CD4-positive, alpha-beta T cell treated with Interleukin-10 for 1 hour (primary cell): ENCODE measurements at regions not wholly inside any gene's neighbourhood (a gene's known extent, or its start where the extent isn't known, plus 50 kb on each side); places are given as distances from the start of the nearest gene placed in this dataset.
"Not testable (repeated sequence)": the region's sequence is repeated elsewhere in the genome, so short reads cannot be mapped to it uniquely, and the experiment has no call there.

Source experiments
- DNase-seq: peaks from one replicate; pipeline ENCODE4 v3.0.0-alpha.2; 2020

GRCh38 chr2:195342061-195342460 is 315.0 kb upstream of the SLC39A10 start:
- no peak for DNase-seq

DNA sequence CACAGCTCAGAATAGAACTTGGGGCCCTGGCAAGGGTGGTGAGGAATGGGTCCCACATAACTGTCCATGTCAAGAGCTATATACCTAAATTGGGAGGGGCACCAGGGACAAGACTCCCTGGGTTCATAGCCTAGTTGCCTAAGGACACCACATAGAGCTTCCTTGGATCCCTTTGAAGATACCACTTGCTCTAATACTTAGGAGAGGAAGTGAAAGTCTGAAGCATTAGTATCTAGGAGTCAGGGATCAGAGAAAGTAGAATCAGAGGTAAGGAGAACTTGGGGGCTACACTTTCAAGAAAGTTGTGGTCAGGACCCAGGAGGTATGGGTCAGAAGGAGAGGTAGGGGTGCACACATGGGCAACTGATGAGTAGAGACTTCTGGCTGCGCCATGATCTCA is 318.2 kb upstream of the SLC39A10 start:
- no peak for DNase-seq

GRCh38 chr2:195337597-195337996 is 319.4 kb upstream of the SLC39A10 start:
- DNase-seq: no peak

DNA sequence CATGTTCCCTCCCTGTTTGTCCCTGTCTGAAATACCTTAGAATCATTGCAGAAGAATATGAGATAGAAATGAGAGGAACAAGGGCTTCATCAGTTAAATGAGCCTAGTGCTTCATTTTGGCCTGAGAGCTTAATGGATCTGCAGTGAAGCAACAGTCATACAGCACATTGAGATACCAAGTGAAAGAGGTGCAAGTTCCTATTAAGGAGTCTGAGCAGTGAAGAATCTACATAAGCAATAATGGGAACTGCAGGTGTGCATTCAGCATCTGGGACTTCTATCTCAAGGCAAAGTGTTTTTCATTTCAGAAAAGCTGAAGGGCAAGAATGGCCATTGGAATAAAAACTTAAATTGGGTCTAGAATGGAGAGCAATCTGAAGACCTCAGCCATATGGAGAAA is 323.2 kb upstream of the SLC39A10 start:
- DNase-seq: no peak

GRCh38 chr2:195331966-195332365 is 325.1 kb upstream of the SLC39A10 start:
- DNase-seq: no peak

DNA sequence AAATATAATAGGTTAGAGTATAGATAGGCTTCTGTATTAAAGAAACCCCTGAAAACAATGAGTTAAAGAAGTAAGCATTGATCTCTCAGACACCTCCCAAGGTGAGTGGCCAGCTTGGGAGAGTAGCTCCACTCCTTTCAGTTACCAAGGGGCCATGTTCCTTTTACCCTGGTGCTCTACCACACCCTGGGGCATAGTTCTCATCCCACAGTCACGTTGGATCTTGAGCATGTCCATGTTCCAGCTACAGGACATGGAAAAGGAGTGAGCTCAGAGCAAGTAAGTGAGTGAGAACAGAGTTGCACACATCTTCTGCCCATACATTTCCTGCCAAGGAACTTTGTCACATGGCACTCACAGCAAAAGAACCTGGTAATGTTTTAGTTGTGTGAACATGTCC is 325.9 kb upstream of the SLC39A10 start:
- no peak for DNase-seq

GRCh38 chr2:195330513-195330956 is 326.5 kb upstream of the SLC39A10 start:
- no peak for DNase-seq

GRCh38 chr2:195329784-195330183 is 327.2 kb upstream of the SLC39A10 start:
- not testable (repeated sequence) for DNase-seq

GRCh38 chr2:195326537-195326936 is 330.5 kb upstream of the SLC39A10 start:
- no peak for DNase-seq

- no peak for DNase-seq
These were observed 334.7 kb upstream of the SLC39A10 start for GRCh38 chr2:195322324-195322723.

GRCh38 chr2:195320413-195320973 is 336.5 kb upstream of the SLC39A10 start:
- DNase-seq: no peak

DNA sequence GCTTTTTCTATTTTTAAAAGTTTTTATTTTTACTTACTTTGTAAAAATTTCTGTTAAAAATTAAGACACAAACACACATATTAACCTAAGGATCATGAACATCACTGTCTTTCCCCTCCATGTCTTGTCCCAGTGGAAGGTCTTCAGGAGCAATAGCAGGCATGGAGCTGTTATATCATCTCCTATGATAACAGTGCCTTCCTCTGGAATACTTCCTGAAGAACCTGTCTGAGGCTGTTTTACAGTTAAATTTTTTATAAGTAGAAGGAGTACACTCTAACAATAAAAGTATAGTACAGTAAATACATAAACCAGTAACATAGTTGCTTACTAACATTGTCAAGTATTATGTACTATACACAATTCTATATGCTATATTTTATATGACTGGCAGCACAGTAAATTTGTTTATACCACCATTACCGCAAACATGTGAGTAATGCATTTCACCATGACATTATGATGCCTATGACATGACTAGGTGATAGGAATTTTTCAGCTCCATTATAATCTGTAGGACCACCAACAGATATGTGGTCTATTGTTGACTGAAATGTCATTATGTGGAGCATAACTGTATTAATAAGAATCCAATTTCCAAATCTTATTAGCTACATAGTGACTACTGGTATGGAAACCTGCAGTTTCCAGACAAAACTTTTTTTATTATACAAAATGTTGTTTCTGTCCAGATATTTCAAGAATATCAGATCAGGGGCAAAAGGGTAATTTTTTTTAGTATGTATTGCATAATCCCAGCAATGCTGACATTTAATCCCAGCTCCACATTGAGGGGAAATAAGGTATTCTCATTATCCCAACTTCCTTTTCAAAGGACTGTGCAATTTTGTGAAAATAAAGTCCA is 337.2 kb upstream of the SLC39A10 start:
- DNase-seq: no peak

DNA sequence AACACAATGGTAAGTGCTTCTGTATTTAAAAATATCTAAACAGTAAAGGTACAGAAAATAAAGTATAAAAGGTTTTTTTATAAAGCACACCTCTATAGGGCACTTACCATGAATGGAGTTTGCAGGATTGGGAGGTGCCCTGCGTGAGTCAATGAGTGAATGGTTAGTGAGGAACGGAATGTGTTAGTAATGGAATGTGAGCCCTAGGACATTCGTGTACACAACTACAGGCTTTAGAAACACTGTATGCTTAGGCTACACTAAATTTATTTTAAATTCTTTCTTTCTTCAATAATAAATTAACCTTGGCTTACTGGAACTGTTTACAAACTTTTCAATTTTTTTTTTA is 337.9 kb upstream of the SLC39A10 start:
- no peak for DNase-seq

DNA sequence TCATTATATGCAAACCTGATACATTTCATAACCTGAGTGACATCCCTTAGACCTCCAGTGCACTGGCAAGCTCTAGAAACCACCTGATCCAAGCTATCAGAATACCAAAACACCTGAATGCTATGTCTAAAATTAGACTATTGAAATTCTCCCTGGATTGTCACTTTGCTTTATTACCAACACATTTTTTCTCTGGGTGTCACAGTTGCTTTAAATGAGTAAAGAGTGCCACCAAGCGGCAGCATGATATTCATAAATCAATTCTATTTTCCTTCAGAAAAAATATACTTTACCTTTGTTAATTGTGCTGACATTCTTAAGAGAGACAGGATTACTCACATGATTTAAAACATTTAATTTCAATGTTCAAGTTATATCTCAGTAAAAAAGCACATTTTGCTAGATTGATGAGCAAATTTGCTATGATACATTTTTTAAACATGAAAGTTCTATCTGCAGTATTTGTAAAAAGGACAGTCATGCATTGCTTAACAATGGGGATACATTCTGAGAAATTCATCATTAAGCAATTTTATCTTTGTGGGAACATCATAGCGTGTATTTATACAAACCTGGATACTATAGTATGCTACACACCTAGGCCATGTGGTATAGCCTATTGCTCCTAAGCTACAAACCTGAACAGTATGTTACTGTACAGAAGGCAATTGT is 338.4 kb upstream of the SLC39A10 start:
- peak; percentile 59 for DNase-seq

DNA sequence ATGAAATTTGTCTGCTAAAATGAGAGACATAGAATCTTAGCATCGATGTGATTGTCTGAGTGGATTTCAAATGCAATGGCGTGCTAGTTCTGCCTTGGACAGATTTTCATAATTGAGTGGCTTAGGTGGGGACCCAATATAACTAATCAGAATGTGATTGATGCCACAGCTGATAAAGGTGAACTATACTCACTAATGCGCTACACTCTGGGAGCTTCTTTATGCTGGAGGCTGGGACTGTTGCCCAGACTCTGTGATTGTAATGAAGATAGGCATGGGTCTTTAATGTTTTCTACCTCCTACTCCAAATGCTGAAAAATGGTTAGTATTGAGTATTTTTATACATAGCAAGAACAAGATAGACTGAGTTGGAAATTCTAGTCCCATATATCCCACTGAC is 339.5 kb upstream of the SLC39A10 start:
- DNase-seq: no peak

DNA sequence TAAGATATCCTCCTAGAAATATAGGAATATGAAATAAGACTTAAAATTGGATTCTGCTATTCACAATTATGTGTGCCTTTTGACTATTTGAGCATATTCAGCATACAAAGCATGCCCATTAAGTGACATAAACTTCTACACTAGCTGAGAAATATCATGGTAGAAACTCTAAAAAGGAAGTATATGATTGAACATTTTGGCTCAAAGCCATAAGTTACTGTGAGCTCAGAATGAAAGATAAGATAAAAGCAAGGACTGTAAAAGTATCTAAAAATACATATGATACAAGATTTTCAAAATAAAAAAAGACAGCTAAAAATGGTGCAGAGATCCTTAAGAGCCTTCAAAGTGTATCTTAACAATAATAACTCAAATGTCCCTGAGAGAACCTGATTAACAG is 340.5 kb upstream of the SLC39A10 start:
- no peak for DNase-seq

- no peak for DNase-seq
These were observed 343.1 kb upstream of the SLC39A10 start for GRCh38 chr2:195313962-195314361.

GRCh38 chr2:195312662-195313061 is 344.4 kb upstream of the SLC39A10 start:
- DNase-seq: no peak

DNA sequence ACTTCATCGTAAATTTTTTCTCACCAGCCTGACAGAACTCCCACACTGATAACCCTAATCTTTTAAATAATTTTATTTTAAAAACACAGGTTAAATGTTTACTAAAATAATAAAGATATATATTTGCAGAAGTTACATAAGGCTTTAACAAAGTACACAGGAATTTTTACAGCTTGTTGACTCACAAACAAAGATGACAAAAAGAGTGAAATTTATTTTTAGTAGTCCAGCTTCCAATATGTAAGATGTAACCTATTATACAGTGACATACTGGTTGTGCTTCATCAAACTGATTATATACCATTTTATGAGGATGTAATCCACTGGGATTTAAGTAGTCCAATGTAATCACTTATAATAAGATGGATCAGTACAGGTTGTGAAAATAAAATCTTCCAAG is 348.9 kb upstream of the SLC39A10 start:
- no peak for DNase-seq

- no peak for DNase-seq
These were observed 349.3 kb upstream of the SLC39A10 start for GRCh38 chr2:195307751-195308150.

GRCh38 chr2:195304310-195304709 is 352.7 kb upstream of the SLC39A10 start:
- no peak for DNase-seq

- no peak for DNase-seq
These were observed 356.4 kb upstream of the SLC39A10 start for GRCh38 chr2:195300631-195301030.

DNA sequence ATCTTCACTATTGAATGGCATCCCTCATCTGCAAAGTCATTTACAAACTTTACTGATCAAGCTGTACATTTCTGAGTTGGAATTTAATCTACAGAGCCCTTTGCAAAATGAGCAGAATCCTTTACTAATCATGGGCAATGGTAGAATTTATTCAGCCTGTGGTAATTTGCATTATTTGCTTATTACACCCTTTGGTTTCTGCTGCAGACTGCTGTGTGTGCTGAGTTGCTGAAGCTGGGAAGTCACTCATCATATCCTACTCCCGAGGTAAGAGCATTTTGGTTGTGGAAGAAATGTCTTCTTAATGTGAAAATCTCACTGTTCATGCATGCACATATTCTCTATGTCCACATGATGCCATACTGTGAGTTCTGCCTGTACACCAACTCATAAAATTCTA is 357.4 kb upstream of the SLC39A10 start:
- no peak for DNase-seq

DNA sequence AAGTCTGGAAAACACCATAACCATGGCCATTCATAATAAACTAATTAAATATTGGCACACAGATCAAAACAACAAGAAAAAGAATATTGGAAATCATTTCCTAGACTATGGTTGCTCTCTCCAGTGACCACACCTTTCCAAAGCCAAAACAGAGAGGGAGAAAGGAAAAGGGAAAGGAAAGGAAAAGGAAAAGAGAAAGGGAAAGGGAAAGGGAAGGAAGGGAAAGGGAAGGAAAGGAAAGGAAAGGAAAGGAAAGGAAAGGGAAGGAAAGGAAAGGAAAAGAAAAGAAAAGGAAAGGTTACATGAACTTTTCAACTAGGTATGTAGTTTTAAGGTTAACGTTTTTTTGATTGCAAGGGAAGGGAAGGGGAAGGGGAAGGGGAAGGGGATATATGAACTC is 360.5 kb upstream of the SLC39A10 start:
- DNase-seq: no peak
